ENCODE measurements at regions not wholly inside any gene's neighbourhood (a gene's known extent, or its start where the extent isn't known, plus 50 kb on each side); places are given as distances from the start of the nearest gene placed in this dataset.

GRCh38 chr1:194533641-194534040 lies 1347.2 kb upstream of the B3GALT2 start:
- no peak for DNase-seq (ENCODE audit: low read depth)

- DNase-seq (ENCODE audit: low read depth): no peak
Observed at GRCh38 chr1:194517567-194517966, 1331.2 kb upstream of the B3GALT2 start.

- no peak for DNase-seq (ENCODE audit: low read depth)
Observed at GRCh38 chr1:194515916-194516315, 1329.5 kb upstream of the B3GALT2 start.

GRCh38 chr1:194512957-194513356 lies 1326.5 kb upstream of the B3GALT2 start:
- no peak for DNase-seq (ENCODE audit: low read depth)

- no peak for DNase-seq (ENCODE audit: low read depth)
Observed at GRCh38 chr1:194512345-194512744, 1325.9 kb upstream of the B3GALT2 start.

- DNase-seq (ENCODE audit: low read depth): no peak
Observed at GRCh38 chr1:194503209-194503608, 1316.8 kb upstream of the B3GALT2 start.

GRCh38 chr1:194495434-194495833 lies 1309.0 kb upstream of the B3GALT2 start:
- no peak for DNase-seq (ENCODE audit: low read depth)

- no peak for DNase-seq (ENCODE audit: low read depth)
Observed at GRCh38 chr1:194487172-194487571, 1300.8 kb upstream of the B3GALT2 start.

- no peak for DNase-seq (ENCODE audit: low read depth)
Observed at GRCh38 chr1:194485432-194485831, 1299.0 kb upstream of the B3GALT2 start.

GRCh38 chr1:194478731-194479130 lies 1292.3 kb upstream of the B3GALT2 start:
- DNase-seq (ENCODE audit: low read depth): no peak

GRCh38 chr1:194477908-194478307 lies 1291.5 kb upstream of the B3GALT2 start:
- DNase-seq (ENCODE audit: low read depth): no peak

GRCh38 chr1:194476872-194477271 lies 1290.5 kb upstream of the B3GALT2 start:
- DNase-seq (ENCODE audit: low read depth): no peak

GRCh38 chr1:194476351-194476750 lies 1289.9 kb upstream of the B3GALT2 start:
- no peak for DNase-seq (ENCODE audit: low read depth)

- no peak for DNase-seq (ENCODE audit: low read depth)
Observed at GRCh38 chr1:194474701-194475100, 1288.3 kb upstream of the B3GALT2 start.

- DNase-seq (ENCODE audit: low read depth): no peak
Observed at GRCh38 chr1:194473766-194474165, 1287.4 kb upstream of the B3GALT2 start.

GRCh38 chr1:194469282-194469681 lies 1282.9 kb upstream of the B3GALT2 start:
- DNase-seq (ENCODE audit: low read depth): no peak

- no peak for DNase-seq (ENCODE audit: low read depth)
Observed at GRCh38 chr1:194466706-194467105, 1280.3 kb upstream of the B3GALT2 start.

- no peak for DNase-seq (ENCODE audit: low read depth)
Observed at GRCh38 chr1:194447636-194448035, 1261.2 kb upstream of the B3GALT2 start.

- DNase-seq (ENCODE audit: low read depth): no peak
Observed at GRCh38 chr1:194445244-194445643, 1258.8 kb upstream of the B3GALT2 start.

- no peak for DNase-seq (ENCODE audit: low read depth)
Observed at GRCh38 chr1:194442901-194443575, 1256.6 kb upstream of the B3GALT2 start.

- DNase-seq (ENCODE audit: low read depth): no peak
Observed at GRCh38 chr1:194437135-194437534, 1250.7 kb upstream of the B3GALT2 start.

- DNase-seq (ENCODE audit: low read depth): no peak
Observed at GRCh38 chr1:194431121-194431520, 1244.7 kb upstream of the B3GALT2 start.

GRCh38 chr1:194420706-194421105 lies 1234.3 kb upstream of the B3GALT2 start:
- no peak for DNase-seq (ENCODE audit: low read depth)

GRCh38 chr1:194419721-194420120 lies 1233.3 kb upstream of the B3GALT2 start:
- no peak for DNase-seq (ENCODE audit: low read depth)

Measured in activated T-cell treated with anti-CD3 and anti-CD28 coated beads for 1 hour (primary cell).